LNCAP (cell line): ENCODE measurements at regions not wholly inside any gene's neighbourhood (a gene's known extent, or its start where the extent isn't known, plus 50 kb on each side); places are given as distances from the start of the nearest gene placed in this dataset.

Experiments used
- CTCF ChIP-seq: fragments of 450-650 bp; IDR thresholded peaks from 2 replicates; pipeline ENCODE4 v1.5.1; 2017; ENCODE audit warnings: mild to moderate bottlenecking

- no peak for TF ChIP-seq CTCF
Observed at GRCh38 chr9:103364753-103365152, 369.6 kb downstream of the CYLC2 start.

- TF ChIP-seq CTCF, result no peak
Observed at GRCh38 chr9:103371152-103371551, 376.0 kb downstream of the CYLC2 start.

- TF ChIP-seq CTCF, result no peak
Observed at GRCh38 chr9:103372828-103373227, 377.7 kb downstream of the CYLC2 start.

- no peak for TF ChIP-seq CTCF
Observed at GRCh38 chr9:103377667-103378066, 382.5 kb downstream of the CYLC2 start.

- peak; percentile 81 for TF ChIP-seq CTCF
Observed at GRCh38 chr9:103397868-103398600, 402.9 kb downstream of the CYLC2 start.

GRCh38 chr9:103399535-103399934 lies 404.4 kb downstream of the CYLC2 start:
- no peak for TF ChIP-seq CTCF

- no peak for TF ChIP-seq CTCF
Observed at GRCh38 chr9:103407260-103407659, 412.1 kb downstream of the CYLC2 start.

- TF ChIP-seq CTCF, result no peak
Observed at GRCh38 chr9:103410059-103410458, 414.9 kb downstream of the CYLC2 start.
